ENCODE measurements at regions not wholly inside any gene's neighbourhood (a gene's known extent, or its start where the extent isn't known, plus 50 kb on each side); places are given as distances from the start of the nearest gene placed in this dataset.

- no peak for TF ChIP-seq CTCF (IDR thresholded peaks at IDR 0.05)
- Histone ChIP-seq H3K27me3 (ENCODE audit: insufficient read depth in 3 of 3, low read length in 2 of 3) (no peaks in the 10 kb centered on the region), H3K9me3 (no peaks in the 10 kb centered on the region), H3K27ac (no peak overlapping the region), H3K4me3 (no peak overlapping the region), H3K36me3 (ENCODE audit: insufficient read depth in 1 of 2, low read depth in 1 of 2) (no peaks in the 10 kb centered on the region), H3K4me1 (no peaks in the 10 kb centered on the region)
- intact Hi-C loops (cut with DNase I) = no loop called here
- no peak for ATAC-seq
- WGBS, 3 donors = 62 to 73% (median 66%) methylated on average over 2 of the region's 2 CpGs
- no peak for DNase-seq
Observed at GRCh38 chr16:76059701-76060100, 217.5 kb upstream of the CNTNAP4 start.

GRCh38 chr16:76071690-76072089, 205.5 kb upstream of the CNTNAP4 start:
- ATAC-seq (no peak), DNase-seq (no peak)
- Histone ChIP-seq H3K27ac (no peak overlapping the region), H3K4me1 (no peaks in the 10 kb centered on the region), H3K4me3 (no peak overlapping the region), H3K9me3 (no peaks in the 10 kb centered on the region), H3K27me3 (ENCODE audit: insufficient read depth in 3 of 3, low read length in 2 of 3) (no peaks in the 10 kb centered on the region), H3K36me3 (ENCODE audit: insufficient read depth in 1 of 2, low read depth in 1 of 2) (no peaks in the 10 kb centered on the region)
- WGBS, 3 donors = 70 to 79% (median 77%) methylated on average over 2 of the region's 2 CpGs
- no peak for TF ChIP-seq CTCF (IDR thresholded peaks at IDR 0.05)
- intact Hi-C loops (cut with DNase I) = no loop called here

DNA sequence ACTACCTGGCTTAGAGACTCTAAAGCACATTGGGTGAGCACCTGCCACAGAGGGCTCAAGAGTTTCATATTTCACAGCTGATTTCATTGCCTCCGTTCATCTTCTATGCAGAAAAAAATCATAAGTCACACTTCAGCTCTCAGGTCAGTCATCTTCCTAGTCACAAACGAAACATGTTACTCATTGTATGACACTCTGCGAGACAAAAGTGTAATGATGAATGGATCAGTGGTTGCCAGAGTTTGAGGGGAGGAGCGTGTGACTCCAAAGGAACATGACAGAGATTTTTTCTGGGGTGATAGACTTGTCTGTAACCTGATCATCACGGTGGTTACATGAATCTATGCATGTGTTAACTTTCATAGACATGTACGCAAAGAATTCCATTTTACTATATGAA, 195.2 kb upstream of the CNTNAP4 start:
- Histone ChIP-seq H3K4me1 (no peaks in the 10 kb centered on the region), H3K27me3 (ENCODE audit: insufficient read depth in 3 of 3, low read length in 2 of 3) (no peaks in the 10 kb centered on the region), H3K27ac (no peak overlapping the region), H3K36me3 (ENCODE audit: insufficient read depth in 1 of 2, low read depth in 1 of 2) (no peaks in the 10 kb centered on the region), H3K4me3 (no peak overlapping the region), H3K9me3 (no peaks in the 10 kb centered on the region)
- intact Hi-C loops (cut with DNase I) = no loop called here
- no peak for TF ChIP-seq CTCF (IDR thresholded peaks at IDR 0.05)
- ATAC-seq = no peak
- WGBS, 3 donors = 30 to 42% (median 35%) methylated on average over 6 of the region's 6 CpGs
- no peak for DNase-seq

DNA sequence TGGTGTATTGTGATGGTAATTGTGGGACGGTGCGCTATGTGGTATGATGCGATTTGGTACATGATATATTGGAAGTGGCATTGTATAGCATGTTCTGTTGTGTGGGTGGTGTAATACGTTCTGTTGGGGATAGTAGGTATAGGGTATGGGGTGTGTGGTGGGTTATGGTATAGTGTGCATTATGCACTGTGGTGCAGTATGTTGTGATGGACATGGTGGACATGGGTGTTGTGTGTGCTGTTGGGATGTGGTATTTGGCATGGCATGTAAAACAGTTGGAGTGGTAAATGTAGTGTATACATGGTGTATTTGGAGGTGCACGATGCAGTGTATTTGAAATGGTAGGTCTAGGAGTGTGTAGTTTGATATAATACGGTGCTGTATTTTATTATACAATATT, 170.6 kb upstream of the CNTNAP4 start:
- H3K4me3 ChIP-seq = no peak overlapping the region
- peaks cover 0 to 2% (median 0%) of the 10 kb centered on the region in 3 donors for H3K27me3 ChIP-seq (ENCODE audit: insufficient read depth in 3 of 3, low read length in 2 of 3)
- WGBS, 3 donors = 82 to 93% (median 92%) methylated on average over 6 of the region's 6 CpGs
- intact Hi-C loops (cut with DNase I) = no loop called here
- H3K27ac ChIP-seq = no peak overlapping the region
- no peak for ATAC-seq
- no peak for TF ChIP-seq CTCF (IDR thresholded peaks at IDR 0.05)
- no peaks in the 10 kb centered on the region for H3K4me1 ChIP-seq
- peaks cover 22% of the 10 kb centered on the region for H3K9me3 ChIP-seq
- DNase-seq = no peak
- H3K36me3 ChIP-seq (ENCODE audit: insufficient read depth in 1 of 2, low read depth in 1 of 2) = no peaks in the 10 kb centered on the region

DNA sequence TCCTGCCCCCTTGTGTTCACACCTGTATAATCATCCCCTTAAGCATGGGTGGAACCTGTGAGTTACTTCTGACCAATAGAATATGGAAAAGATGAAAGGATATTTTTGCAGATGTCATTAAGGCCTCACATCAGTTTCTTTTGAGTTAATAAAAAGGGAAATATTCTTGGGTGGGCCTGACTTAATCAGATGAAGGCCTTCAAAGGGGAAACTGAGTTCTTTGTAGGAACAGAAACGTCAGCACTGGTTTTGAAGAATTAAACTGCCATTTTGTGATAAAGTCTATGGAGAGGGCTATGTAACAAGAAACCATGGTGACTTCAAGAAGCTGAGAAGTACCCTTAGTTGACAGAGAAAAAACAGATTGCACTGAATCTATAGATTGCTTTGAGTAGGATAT, 168.7 kb upstream of the CNTNAP4 start:
- no peak for TF ChIP-seq CTCF (IDR thresholded peaks at IDR 0.05)
- DNase-seq (no peak), ATAC-seq (no peak)
- Histone ChIP-seq H3K36me3 (ENCODE audit: insufficient read depth in 1 of 2, low read depth in 1 of 2) (no peaks in the 10 kb centered on the region), H3K4me1 (no peaks in the 10 kb centered on the region), H3K27me3 (ENCODE audit: insufficient read depth in 3 of 3, low read length in 2 of 3) (no peaks in the 10 kb centered on the region), H3K27ac (no peak overlapping the region), H3K4me3 (no peak overlapping the region), H3K9me3 (peaks cover 3% of the 10 kb centered on the region)
- WGBS, 3 donors = 40 to 78% (median 53%) methylated on average over 1 of the region's 1 CpG
- intact Hi-C loops (cut with DNase I) = no loop called here

All from psoas muscle (tissue), 7 donors.